Hepatocyte (in vitro differentiated cells): ENCODE measurements at regions not wholly inside any gene's neighbourhood (a gene's known extent, or its start where the extent isn't known, plus 50 kb on each side); places are given as distances from the start of the nearest gene placed in this dataset.

Experiments used
- CTCF ChIP-seq: fragments of 200-600 bp; sonication (generic); IDR thresholded peaks from 2 replicates; pipeline ENCODE4 v1.5.1; 2016; ENCODE audit warnings: antibody characterized with exemption, mild to moderate bottlenecking; ENCODE audit not compliant: poor library complexity
- EZH2phosphoT487 ChIP-seq: fragments of 200-600 bp; sonication (generic); IDR thresholded peaks from one replicate; pipeline ENCODE4 v1.6.1; 2018; ENCODE audit warnings: antibody characterized with exemption, mild to moderate bottlenecking, low read depth, moderate library complexity; ENCODE audit not compliant: unreplicated experiment, severe bottlenecking

- no peak for TF ChIP-seq CTCF
- TF ChIP-seq EZH2phosphoT487: no peak
These were observed 100.5 kb upstream of the ZBTB40 start for GRCh38 chr1:22350924-22351767.
